IPS-18a (cell line): ENCODE measurements at regions not wholly inside any gene's neighbourhood (a gene's known extent, or its start where the extent isn't known, plus 50 kb on each side); places are given as distances from the start of the nearest gene placed in this dataset.

Experiments
- H3K27ac ChIP-seq: one replicate; pipeline ENCODE4 v1.5.1; 2013; ENCODE audit warnings: low read length
- H3K27me3 ChIP-seq: one replicate; pipeline ENCODE4 v1.6.1; 2013; ENCODE audit warnings: mild to moderate bottlenecking, low read length; ENCODE audit not compliant: control insufficient read depth, insufficient read depth
- H3K36me3 ChIP-seq: one replicate; pipeline ENCODE4 v1.6.1; 2013; ENCODE audit warnings: low read depth, low read length; ENCODE audit not compliant: control insufficient read depth
- H3K4me1 ChIP-seq: one replicate; pipeline ENCODE4 v1.6.1; 2013; ENCODE audit warnings: low read depth, low read length; ENCODE audit not compliant: control insufficient read depth
- H3K4me3 ChIP-seq: one replicate; pipeline ENCODE4 v1.5.1; 2013; ENCODE audit warnings: low read length
- H3K9ac ChIP-seq: one replicate; pipeline ENCODE4 v1.6.1; 2013; ENCODE audit warnings: mild to moderate bottlenecking, low read length, moderate library complexity
- H3K9me3 ChIP-seq: one replicate; pipeline ENCODE4 v1.6.1; 2013; ENCODE audit warnings: low read depth, low read length; ENCODE audit not compliant: control insufficient read depth

GRCh38 chr1:47569261-47569660, 131.4 kb downstream of the FOXD2 start:
- H3K27ac ChIP-seq: no peak overlapping the region
- no peak overlapping the region for H3K9ac ChIP-seq
- no peak overlapping the region for H3K4me3 ChIP-seq

GRCh38 chr1:47569681-47570470, 132.0 kb downstream of the FOXD2 start:
- peaks cover 23% of the 10 kb centered on the region for H3K4me1 ChIP-seq
- H3K27ac ChIP-seq: no peak overlapping the region
- H3K27me3 ChIP-seq: no peaks in the 10 kb centered on the region
- H3K9ac ChIP-seq: no peak overlapping the region
- no peaks in the 10 kb centered on the region for H3K9me3 ChIP-seq
- no peak overlapping the region for H3K4me3 ChIP-seq
- H3K36me3 ChIP-seq: no peaks in the 10 kb centered on the region

More at GRCh38 chr1:47569261-47569660, 131.4 kb downstream of the FOXD2 start:
- no peaks in the 10 kb centered on the region for H3K9me3 ChIP-seq
- H3K27me3 ChIP-seq: no peaks in the 10 kb centered on the region
- H3K36me3 ChIP-seq: no peaks in the 10 kb centered on the region
- H3K4me1 ChIP-seq: peaks cover 29% of the 10 kb centered on the region

DNA sequence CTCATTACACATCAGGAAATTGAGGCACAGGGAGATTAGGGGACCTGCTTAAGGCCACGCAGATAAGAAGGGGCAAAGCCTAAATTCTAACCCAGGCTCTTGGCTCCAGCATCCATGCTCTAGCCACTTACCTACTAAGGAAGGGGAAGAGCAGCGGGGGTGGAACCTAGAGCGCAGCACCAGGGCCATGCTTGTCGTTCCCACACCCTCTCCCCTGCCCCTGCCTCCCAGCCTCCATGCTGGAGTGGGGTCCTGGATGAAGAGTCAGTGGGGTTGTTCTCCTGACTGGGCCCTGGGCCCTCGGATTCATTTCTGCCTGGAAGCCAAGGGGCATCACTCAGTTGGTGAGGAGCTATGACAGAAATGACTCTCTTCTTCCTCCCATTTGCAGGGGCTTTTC, 133.3 kb downstream of the FOXD2 start:
- no peaks in the 10 kb centered on the region for H3K36me3 ChIP-seq
- H3K4me3 ChIP-seq: no peak overlapping the region
- H3K9me3 ChIP-seq: no peaks in the 10 kb centered on the region
- no peak overlapping the region for H3K9ac ChIP-seq
- no peak overlapping the region for H3K27ac ChIP-seq
- H3K27me3 ChIP-seq: no peaks in the 10 kb centered on the region
- H3K4me1 ChIP-seq: peaks cover 17% of the 10 kb centered on the region

- no peaks in the 10 kb centered on the region for H3K36me3 ChIP-seq
- no peaks in the 10 kb centered on the region for H3K27me3 ChIP-seq
- no peak overlapping the region for H3K27ac ChIP-seq
- H3K9me3 ChIP-seq: no peaks in the 10 kb centered on the region
- no peak overlapping the region for H3K9ac ChIP-seq
- H3K4me1 ChIP-seq: peaks cover 20% of the 10 kb centered on the region
- no peak overlapping the region for H3K4me3 ChIP-seq
Observed at GRCh38 chr1:47571952-47572351, 134.1 kb downstream of the FOXD2 start.

GRCh38 chr1:47572731-47573430, 135.0 kb downstream of the FOXD2 start:
- Histone ChIP-seq H3K9ac (no peak overlapping the region), H3K27me3 (no peaks in the 10 kb centered on the region), H3K36me3 (no peaks in the 10 kb centered on the region), H3K27ac (no peak overlapping the region), H3K9me3 (no peaks in the 10 kb centered on the region), H3K4me3 (no peak overlapping the region), H3K4me1 (peaks cover 20% of the 10 kb centered on the region)

DNA sequence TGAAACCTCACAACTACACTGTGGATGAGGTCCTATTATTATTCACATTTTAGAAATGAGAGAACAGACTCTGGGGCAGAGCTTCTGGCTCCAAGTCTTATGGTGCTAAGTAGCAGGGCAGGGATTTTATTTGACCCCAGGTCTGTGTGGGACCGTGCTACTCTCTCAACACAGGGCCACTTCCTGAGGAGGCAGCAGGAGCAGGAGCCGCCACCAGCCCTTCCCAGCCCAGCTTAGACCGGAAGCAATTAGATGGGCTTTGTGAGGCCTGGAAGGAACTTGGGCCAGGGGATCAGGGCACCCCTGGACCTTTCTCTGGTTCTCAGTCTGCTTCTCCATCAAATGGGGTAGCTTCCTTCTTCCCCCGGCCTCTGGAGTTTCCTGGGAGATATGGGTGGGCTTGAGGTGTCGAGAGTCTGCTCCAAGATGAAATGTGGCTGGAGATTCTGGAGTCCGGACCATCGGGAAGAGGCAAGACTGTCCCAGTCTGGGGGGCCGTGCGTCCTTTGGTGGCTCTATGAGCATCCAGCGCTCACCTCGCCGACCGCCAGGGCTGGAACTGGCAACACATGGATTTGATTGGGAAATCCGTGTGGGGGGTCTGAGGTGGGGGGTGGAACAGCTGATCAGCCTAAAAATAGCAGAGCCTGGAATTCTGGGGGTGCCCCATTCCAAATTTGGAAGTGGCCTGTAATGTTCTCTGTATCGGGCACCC, 136.8 kb downstream of the FOXD2 start:
- no peaks in the 10 kb centered on the region for H3K36me3 ChIP-seq
- no peak overlapping the region for H3K4me3 ChIP-seq
- H3K27me3 ChIP-seq: no peaks in the 10 kb centered on the region
- H3K4me1 ChIP-seq: peaks cover 28% of the 10 kb centered on the region
- H3K27ac ChIP-seq: no peak overlapping the region
- no peak overlapping the region for H3K9ac ChIP-seq
- no peaks in the 10 kb centered on the region for H3K9me3 ChIP-seq

- Histone ChIP-seq H3K4me3 (no peak overlapping the region), H3K27me3 (no peaks in the 10 kb centered on the region), H3K9ac (no peak overlapping the region), H3K36me3 (no peaks in the 10 kb centered on the region), H3K27ac (no peak overlapping the region), H3K9me3 (no peaks in the 10 kb centered on the region), H3K4me1 (peaks cover 28% of the 10 kb centered on the region)
Observed at GRCh38 chr1:47575855-47576757, 138.3 kb downstream of the FOXD2 start.

- Histone ChIP-seq H3K27ac (no peak overlapping the region), H3K4me3 (no peak overlapping the region), H3K4me1 (peaks cover 28% of the 10 kb centered on the region), H3K9me3 (no peaks in the 10 kb centered on the region), H3K36me3 (no peaks in the 10 kb centered on the region), H3K27me3 (no peaks in the 10 kb centered on the region), H3K9ac (no peak overlapping the region)
Observed at GRCh38 chr1:47576758-47577115, 138.9 kb downstream of the FOXD2 start.

DNA sequence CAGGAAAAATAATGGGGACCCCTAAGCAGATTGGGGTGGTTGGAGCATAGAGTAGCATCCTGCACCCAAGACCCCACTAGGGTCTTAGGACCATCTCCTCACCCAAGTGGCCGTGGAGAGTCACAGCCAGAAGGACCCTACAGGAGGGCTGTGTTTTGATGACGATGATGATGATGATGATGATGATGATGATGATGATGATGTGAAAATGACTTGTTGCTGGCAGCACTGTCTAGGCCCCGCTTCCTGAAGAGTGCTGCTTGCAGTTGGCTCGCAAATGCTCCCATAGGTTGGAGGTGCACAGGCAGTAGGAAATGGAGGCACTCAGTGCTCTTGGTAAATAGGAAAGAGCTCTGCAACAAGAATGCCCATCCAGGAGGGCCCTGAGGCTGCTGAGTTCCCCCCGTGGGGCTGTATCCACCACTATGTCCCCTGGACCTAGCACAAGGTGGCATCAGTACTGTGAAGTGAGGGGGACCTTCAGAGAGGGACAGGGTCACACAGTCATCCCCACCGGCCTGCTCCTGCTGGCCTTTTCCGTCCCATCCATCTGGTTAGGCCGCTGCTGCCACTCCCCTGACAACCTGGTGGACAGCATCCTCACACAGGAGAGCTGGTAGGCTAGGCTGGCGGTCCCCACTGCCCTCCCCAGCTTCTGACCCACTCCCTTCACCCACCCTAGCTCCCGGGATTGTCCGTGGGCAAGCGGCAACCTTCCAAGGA, 139.6 kb downstream of the FOXD2 start:
- Histone ChIP-seq H3K9ac (no peak overlapping the region), H3K27ac (no peak overlapping the region), H3K27me3 (no peaks in the 10 kb centered on the region), H3K36me3 (no peaks in the 10 kb centered on the region), H3K9me3 (no peaks in the 10 kb centered on the region), H3K4me1 (peaks cover 24% of the 10 kb centered on the region), H3K4me3 (no peak overlapping the region)

DNA sequence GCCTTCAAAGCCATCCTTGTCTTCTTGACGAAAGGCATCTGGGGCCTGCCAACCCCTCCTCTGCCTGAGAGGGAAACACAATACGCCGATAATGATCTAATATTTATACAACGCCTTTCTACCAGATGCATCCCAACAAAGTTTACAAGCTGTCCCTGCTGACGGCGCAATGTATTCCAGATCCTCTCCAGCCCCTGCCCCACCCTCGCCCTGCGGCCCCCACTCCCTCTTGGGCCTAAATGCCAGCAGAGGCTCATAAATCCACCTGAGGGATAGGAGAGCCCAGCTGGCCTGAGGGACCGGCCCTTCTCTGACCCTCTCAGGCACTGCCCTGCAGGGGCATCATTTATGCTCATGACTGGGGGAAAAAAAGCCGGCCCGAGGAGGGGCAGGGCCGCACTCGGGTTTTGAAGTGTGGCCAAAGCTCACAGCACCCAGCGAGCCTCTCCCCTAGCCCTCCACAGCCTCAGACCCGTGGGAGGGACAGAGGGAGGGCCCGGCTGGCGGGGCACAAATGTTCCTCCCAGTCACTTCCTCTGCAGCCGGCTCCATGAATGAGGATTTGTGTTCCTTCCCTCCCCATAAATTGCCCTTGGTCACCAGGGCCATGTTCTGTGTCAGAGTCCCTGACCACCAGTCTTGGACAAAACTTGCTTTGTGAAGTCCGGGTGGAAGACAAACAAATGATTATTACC, 140.3 kb downstream of the FOXD2 start:
- Histone ChIP-seq H3K9ac (no peak overlapping the region), H3K4me3 (no peak overlapping the region), H3K36me3 (no peaks in the 10 kb centered on the region), H3K27me3 (no peaks in the 10 kb centered on the region), H3K27ac (no peak overlapping the region), H3K9me3 (no peaks in the 10 kb centered on the region), H3K4me1 (peaks cover 18% of the 10 kb centered on the region)
